OCI-M2 (cell line): ENCODE measurements at regions not wholly inside any gene's neighbourhood (a gene's known extent, or its start where the extent isn't known, plus 50 kb on each side); places are given as distances from the start of the nearest gene placed in this dataset.
"Not testable (repeated sequence)": the region's sequence is repeated elsewhere in the genome, so short reads cannot be mapped to it uniquely, and the experiment has no call there.

Experiments used
- DNase-seq: peaks from one replicate; lab custom pipeline; 2025; ENCODE audit not compliant: unreplicated experiment; lab: John Stamatoyannopoulos, UW

- no peak for DNase-seq
Measured at GRCh38 chr10:80855348-80855971, 317.8 kb downstream of the SH2D4B start.

DNA sequence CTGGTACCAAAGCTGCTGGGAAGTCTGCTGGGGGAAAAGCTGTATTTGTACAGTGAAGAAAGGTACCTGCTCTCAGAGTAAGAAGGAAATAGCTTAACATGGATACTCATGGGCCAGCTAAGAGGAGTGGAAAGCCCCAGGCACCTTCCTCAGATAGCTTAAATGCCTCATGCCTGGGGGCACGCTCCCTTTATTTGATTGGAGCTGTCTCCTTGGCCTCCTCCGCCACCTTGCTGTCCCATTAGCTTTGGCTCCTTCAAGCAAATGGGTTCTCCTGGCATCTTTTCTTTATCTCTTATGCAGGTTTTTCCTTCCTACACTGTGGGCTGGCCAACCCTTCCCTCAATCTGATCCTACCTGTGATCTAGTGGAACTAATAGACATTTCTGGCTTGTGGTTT is 318.5 kb downstream of the SH2D4B start:
- no peak for DNase-seq

DNA sequence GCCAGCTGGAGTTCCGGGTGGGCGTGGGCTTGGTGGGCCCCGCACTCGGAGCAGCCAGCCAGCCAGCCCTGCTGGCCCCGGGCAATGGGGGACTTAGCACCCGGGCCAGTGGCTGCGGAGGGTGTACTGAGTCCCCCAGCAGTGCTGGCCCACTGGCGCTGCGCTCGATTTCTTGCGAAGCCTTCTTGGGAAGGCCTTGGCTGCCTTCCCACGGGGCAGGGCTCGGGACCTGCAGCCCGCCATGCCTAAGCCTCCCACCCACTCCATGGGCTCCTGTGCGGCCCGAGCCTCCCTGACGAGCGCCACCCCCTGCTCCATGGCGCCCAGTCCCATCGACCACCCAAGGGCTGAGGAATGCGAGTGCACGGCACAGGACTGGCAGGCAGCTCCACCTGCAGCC is 321.6 kb downstream of the SH2D4B start:
- DNase-seq = not testable (repeated sequence)

DNA sequence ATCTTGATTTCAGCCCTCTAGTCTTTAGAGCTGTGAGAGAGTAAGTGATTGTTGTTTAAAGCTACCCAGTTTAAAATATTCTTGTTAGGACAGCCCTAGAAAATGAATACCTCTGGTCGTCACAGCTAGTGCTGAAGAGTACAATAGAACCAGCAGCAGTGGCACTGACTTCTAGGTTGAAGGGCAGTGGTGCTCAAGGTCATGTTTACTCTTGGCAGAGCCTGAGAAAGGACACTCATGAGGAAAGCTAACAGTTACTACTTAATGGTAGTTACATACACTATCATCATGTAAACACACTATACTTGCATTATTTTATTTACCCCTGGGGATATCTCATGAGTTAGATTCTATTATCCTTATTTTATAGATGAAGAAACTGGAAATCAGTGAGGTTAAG is 323.0 kb downstream of the SH2D4B start:
- no peak for DNase-seq

DNA sequence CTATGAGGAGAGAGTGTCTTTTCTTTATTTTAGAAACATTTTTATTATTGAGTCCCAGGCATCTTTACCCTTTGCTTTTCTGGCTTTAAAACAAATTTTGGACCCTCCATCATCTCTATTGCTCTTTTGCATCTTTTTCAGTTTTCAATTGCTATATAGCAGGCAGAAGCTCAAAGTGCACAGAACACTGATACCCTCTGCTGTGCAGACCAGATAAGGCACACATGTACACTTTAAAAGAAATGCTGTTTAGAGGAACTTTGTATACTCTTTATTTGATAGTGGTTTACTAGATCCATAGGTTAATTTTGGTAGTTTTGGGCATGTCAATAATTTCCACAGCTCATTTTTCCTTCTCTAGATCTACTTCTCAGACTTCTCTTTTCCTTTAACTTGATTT is 324.2 kb downstream of the SH2D4B start:
- DNase-seq = no peak

DNA sequence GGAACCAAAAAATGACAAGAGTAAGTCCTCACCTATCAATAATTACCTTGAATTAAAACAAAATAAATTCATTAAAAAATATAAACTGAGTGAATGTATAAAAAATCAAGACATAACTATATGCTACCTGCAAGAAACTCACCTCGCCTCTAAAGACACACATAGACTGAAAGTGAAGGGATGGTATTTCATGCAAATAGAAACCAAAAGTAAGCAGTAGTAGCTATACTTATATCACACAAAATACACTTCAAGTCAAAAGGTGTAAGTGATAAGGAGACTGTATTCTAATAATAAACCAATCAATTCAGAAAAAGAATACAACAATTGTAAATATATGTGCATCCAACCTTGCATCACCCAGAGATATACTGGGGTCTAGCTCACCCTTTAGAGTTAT is 332.6 kb downstream of the SH2D4B start:
- no peak for DNase-seq

DNA sequence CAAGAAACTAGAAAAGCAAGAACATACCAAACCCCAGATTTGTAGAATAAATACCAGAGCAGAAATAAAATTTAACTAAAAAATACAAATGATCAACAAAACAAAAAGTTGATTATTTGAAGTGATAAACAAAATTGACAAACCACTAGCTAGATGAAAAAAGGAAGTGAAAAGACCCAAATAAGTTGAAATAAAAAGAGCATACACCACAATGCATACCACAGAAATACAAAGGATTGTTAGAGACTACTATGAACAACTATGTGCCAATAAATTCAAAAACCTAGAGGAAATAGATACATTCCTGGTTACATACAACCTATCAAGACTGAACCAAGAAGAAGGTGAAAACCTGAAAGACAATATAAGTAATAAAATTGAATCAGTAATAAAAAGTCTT is 333.4 kb downstream of the SH2D4B start:
- DNase-seq = no peak

GRCh38 chr10:80878330-80878729 is 340.6 kb downstream of the SH2D4B start:
- no peak for DNase-seq

DNA sequence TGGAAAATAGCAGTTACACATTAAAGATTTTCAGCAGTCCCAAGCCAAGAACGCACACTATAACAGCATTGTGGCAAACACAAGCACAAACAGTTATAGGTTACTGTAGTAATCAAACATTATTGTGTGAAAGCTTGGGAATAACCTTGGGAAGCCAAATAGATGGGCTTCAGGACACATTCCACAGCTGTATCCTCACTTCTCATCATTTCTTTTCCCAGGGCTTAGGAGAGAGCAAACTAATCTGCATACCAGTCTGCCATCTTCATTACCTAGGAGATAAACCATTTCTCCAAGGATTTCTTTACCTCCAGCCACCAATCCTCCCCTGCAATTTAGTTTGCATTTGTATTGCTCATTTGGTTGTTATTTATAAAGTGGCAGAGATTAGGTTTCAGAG is 352.4 kb downstream of the SH2D4B start:
- no peak for DNase-seq

GRCh38 chr10:80893256-80893655 is 355.6 kb downstream of the SH2D4B start:
- no peak for DNase-seq

DNA sequence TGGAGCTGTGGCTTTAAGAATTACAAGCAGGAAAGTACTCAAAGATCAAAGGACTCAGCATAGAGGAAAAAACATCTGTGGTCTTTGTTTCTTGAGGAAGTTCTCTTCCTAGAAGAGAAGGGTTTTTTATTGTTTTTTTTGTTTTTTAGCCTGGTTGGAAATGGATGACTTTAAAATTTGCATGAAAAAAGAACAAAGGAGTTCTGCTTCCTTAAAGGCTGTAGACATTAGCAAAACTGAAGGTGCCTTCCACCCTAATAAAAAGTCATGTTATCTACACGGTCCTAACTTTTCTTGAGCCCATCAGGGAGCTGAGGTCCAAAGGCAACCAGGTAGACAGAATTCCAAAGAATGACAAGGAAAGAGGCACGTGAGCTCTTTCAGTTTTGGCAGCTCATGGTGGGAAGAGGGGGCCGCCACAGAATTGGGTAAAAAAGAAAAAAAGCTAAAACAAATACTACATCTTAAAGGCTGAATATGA is 356.6 kb downstream of the SH2D4B start:
- no peak for DNase-seq

DNA sequence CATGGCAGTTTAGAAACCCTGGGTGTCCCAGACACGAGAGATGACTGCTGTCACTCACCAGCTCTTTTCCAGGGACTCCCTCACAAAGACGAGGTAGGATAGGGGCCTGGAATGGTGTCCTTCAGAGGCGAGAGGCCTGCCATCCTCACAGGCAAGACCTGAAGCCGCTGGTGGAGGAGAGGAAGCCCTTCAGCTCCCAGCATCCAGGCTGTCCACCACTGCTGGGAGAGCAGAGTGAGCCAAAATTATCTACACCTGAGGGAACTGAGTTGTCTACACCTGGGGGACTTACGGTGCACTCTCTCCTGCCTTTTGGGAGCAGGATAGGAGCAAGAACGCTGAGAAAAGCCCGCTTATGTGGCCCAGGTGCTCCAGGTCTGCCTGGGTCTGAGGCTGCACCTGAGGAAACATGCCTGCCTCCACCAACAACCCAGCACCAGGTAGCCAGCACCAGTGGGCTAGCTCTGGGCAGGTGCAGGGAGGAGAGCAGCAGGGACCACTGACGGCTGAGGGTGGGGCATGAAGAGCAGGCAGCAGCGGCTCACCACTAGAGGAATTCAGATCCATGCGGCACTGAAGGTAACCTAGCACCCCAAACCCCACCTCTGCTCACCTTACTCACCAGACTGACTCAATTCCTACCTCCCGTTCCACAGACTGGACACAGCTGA is 357.2 kb downstream of the SH2D4B start:
- DNase-seq = no peak

DNA sequence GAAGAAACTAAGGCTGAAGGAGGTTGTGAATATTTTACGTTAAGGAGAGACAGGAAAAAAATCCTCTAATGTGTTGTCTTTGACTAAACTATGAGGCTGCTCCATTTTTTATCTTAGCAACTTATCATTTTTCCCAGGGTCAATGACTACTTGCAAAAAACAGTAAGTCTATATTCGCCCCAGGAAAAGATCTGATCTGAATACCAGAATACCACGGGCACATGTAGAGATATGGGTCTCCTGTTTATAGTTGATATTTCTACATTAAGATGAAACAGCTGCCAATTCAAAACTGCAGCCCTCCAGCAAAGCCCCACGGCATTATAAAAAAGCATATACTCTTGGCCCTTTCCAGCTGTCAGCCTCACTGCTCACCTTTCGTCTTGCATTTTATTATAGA is 358.4 kb downstream of the SH2D4B start:
- DNase-seq = no peak

GRCh38 chr10:80896959-80897358 is 359.3 kb downstream of the SH2D4B start:
- DNase-seq = no peak

DNA sequence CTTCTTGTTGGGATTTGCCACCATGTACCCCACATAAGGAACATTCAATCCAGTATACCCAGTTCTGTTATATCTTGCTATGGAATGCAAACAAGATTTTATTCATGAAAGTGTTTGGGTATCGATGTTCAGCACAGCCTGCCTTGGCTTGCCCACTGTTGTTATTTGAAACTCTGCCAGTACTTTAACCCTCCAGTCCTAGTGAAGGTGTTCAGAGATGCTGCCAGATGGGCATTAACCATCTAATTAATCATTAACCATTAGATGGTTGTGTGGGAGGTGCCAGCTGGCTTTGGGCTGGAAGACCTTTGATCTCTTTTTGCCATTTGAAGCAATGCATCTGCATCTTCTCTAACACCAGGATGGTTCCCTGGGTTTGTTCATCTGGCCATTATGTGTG is 363.0 kb downstream of the SH2D4B start:
- no peak for DNase-seq

DNA sequence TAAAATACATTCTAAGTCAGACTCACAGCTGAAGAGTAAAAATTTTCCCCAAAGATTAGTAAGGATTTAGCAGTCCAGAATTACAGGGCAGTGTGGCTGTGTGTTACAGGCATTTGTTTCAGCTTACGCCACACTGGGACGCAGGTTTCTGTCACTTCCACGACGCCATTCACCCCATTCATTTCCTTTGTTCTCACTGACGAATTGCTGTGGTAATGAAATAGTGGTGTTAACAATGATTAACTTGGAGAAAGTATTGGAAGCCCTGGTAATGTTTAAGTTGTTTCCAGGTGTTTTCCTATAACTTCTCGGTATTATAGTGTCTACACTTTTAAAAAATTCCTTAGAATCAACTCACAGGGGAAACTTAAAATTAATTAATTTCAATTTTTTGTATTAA is 370.9 kb downstream of the SH2D4B start:
- DNase-seq = no peak

DNA sequence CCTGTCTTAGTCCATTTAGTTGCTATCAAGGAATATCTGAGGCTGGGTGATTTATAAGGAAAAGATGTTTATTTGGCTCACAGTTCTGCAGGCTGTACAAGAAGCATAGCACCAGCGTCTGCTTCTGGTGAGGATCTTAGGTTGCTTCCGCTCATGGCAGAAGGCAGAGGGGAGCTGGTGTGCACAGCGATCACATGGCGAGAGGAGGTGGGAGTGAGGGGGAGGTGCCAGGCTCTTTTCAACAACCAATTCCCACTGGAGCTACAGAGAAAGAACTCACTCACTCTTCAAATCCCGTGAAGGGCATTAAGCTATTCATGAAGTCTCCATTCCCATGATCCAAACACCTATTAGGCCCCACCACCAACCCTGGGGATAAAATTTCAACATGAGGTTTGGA is 371.6 kb downstream of the SH2D4B start:
- DNase-seq = no peak

DNA sequence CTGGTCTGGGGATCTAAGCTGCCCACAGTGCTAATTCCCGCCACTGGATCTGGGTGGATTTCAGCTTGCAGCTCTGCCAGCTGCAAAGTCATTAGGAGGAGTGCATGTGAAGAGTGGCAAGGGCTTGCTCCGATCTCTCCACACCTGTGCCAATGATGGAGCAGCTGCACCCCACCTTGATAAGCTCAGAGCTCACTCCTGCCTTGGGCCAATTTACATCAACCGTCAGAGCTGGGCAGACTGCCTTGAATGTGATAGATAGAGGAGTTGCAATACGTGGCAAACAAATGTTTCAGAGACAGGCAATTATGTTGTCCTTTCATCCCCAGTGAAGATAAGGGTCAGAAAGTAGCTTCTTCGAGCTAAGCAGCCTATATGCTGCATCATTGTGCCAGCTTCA is 379.9 kb downstream of the SH2D4B start:
- DNase-seq = no peak

GRCh38 chr10:80921032-80921431 is 383.3 kb downstream of the SH2D4B start:
- no peak for DNase-seq

GRCh38 chr10:80924063-80924952 is 386.6 kb downstream of the SH2D4B start:
- no peak for DNase-seq

DNA sequence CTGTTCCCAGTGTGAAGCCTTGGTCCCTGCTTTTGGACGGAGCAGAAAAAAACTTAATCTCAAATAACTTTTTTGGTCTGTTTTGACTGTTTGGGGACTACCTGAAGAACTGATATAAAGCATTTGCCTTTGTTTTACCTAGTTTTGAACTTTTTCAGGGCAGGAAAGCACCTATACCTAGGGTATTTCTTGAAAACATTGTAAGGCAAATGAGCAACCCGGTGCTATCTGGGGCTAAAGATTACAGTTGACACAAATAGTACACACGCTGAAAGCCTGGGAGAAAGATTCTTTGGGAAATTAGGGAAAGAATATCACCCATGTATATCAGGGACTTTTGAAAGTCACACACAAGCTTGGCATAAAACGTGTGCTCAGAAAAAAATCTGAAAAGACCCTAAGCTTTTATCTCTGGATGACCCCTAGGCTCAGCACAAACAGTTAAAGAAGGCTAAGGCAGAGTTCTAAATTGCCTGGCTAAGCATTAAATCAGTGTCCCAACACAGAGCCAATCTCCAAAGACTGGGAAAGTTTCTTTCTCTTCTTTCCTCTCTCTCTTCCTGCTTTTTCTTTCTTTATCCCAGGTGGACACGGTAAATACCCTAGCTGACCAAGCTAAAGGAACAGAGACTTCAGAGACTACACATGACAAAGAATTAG is 389.8 kb downstream of the SH2D4B start:
- no peak for DNase-seq
